ENCODE measurements at regions not wholly inside any gene's neighbourhood (a gene's known extent, or its start where the extent isn't known, plus 50 kb on each side); places are given as distances from the start of the nearest gene placed in this dataset.

GRCh38 chr20:41774291-41774690 is 156.1 kb upstream of the CHD6 start:
- no peak for TF ChIP-seq GATA2 (IDR thresholded peaks at IDR 0.05; ENCODE audit: low read depth, low read length)
- TF ChIP-seq GATA3 (IDR thresholded peaks at IDR 0.05; ENCODE audit: low read depth, low read length): no peak

- TF ChIP-seq GATA2 (IDR thresholded peaks at IDR 0.05; ENCODE audit: low read depth, low read length) (no peak), GATA3 (IDR thresholded peaks at IDR 0.05; ENCODE audit: low read depth, low read length) (no peak)
These were observed 152.8 kb upstream of the CHD6 start for GRCh38 chr20:41770965-41771364.

- TF ChIP-seq GATA3 (IDR thresholded peaks at IDR 0.05; ENCODE audit: low read depth, low read length) (no peak), GATA2 (IDR thresholded peaks at IDR 0.05; ENCODE audit: low read depth, low read length) (no peak)
These were observed 152.2 kb upstream of the CHD6 start for GRCh38 chr20:41770427-41770826.

GRCh38 chr20:41769592-41770018 is 151.4 kb upstream of the CHD6 start:
- TF ChIP-seq GATA3 (IDR thresholded peaks at IDR 0.05; ENCODE audit: low read depth, low read length) (no peak), GATA2 (IDR thresholded peaks at IDR 0.05; ENCODE audit: low read depth, low read length) (no peak)

- TF ChIP-seq GATA3 (IDR thresholded peaks at IDR 0.05; ENCODE audit: low read depth, low read length) (no peak), GATA2 (IDR thresholded peaks at IDR 0.05; ENCODE audit: low read depth, low read length) (no peak)
These were observed 132.0 kb upstream of the CHD6 start for GRCh38 chr20:41750137-41750536.

- TF ChIP-seq GATA2 (IDR thresholded peaks at IDR 0.05; ENCODE audit: low read depth, low read length): peak; percentile 64
- TF ChIP-seq GATA3 (IDR thresholded peaks at IDR 0.05; ENCODE audit: low read depth, low read length): no peak
These were observed 130.8 kb upstream of the CHD6 start for GRCh38 chr20:41748756-41749582.

- no peak for TF ChIP-seq GATA3 (IDR thresholded peaks at IDR 0.05; ENCODE audit: low read depth, low read length)
- no peak for TF ChIP-seq GATA2 (IDR thresholded peaks at IDR 0.05; ENCODE audit: low read depth, low read length)
These were observed 129.9 kb upstream of the CHD6 start for GRCh38 chr20:41748051-41748450.

GRCh38 chr20:41747226-41747625 is 129.0 kb upstream of the CHD6 start:
- TF ChIP-seq GATA3 (IDR thresholded peaks at IDR 0.05; ENCODE audit: low read depth, low read length) (no peak), GATA2 (IDR thresholded peaks at IDR 0.05; ENCODE audit: low read depth, low read length) (no peak)

GRCh38 chr20:41746635-41747034 is 128.5 kb upstream of the CHD6 start:
- TF ChIP-seq GATA3 (IDR thresholded peaks at IDR 0.05; ENCODE audit: low read depth, low read length) (no peak), GATA2 (IDR thresholded peaks at IDR 0.05; ENCODE audit: low read depth, low read length) (no peak)

- no peak for TF ChIP-seq GATA3 (IDR thresholded peaks at IDR 0.05; ENCODE audit: low read depth, low read length)
- TF ChIP-seq GATA2 (IDR thresholded peaks at IDR 0.05; ENCODE audit: low read depth, low read length): no peak
These were observed 120.5 kb upstream of the CHD6 start for GRCh38 chr20:41738604-41739206.

GRCh38 chr20:41735949-41736348 is 117.8 kb upstream of the CHD6 start:
- TF ChIP-seq GATA2 (IDR thresholded peaks at IDR 0.05; ENCODE audit: low read depth, low read length) (no peak), GATA3 (IDR thresholded peaks at IDR 0.05; ENCODE audit: low read depth, low read length) (no peak)

GRCh38 chr20:41734506-41734945 is 116.3 kb upstream of the CHD6 start:
- no peak for TF ChIP-seq GATA2 (IDR thresholded peaks at IDR 0.05; ENCODE audit: low read depth, low read length)
- no peak for TF ChIP-seq GATA3 (IDR thresholded peaks at IDR 0.05; ENCODE audit: low read depth, low read length)

GRCh38 chr20:41733151-41733550 is 115.0 kb upstream of the CHD6 start:
- TF ChIP-seq GATA3 (IDR thresholded peaks at IDR 0.05; ENCODE audit: low read depth, low read length) (no peak), GATA2 (IDR thresholded peaks at IDR 0.05; ENCODE audit: low read depth, low read length) (no peak)

- TF ChIP-seq GATA3 (IDR thresholded peaks at IDR 0.05; ENCODE audit: low read depth, low read length) (no peak), GATA2 (IDR thresholded peaks at IDR 0.05; ENCODE audit: low read depth, low read length) (no peak)
These were observed 108.5 kb upstream of the CHD6 start for GRCh38 chr20:41726727-41727126.

GRCh38 chr20:41719151-41719550 is 101.0 kb upstream of the CHD6 start:
- TF ChIP-seq GATA3 (IDR thresholded peaks at IDR 0.05; ENCODE audit: low read depth, low read length) (no peak), GATA2 (IDR thresholded peaks at IDR 0.05; ENCODE audit: low read depth, low read length) (no peak)

Data from SH-SY5Y (cell line).